ENCODE measurements at regions not wholly inside any gene's neighbourhood (a gene's known extent, or its start where the extent isn't known, plus 50 kb on each side); places are given as distances from the start of the nearest gene placed in this dataset.

DNA sequence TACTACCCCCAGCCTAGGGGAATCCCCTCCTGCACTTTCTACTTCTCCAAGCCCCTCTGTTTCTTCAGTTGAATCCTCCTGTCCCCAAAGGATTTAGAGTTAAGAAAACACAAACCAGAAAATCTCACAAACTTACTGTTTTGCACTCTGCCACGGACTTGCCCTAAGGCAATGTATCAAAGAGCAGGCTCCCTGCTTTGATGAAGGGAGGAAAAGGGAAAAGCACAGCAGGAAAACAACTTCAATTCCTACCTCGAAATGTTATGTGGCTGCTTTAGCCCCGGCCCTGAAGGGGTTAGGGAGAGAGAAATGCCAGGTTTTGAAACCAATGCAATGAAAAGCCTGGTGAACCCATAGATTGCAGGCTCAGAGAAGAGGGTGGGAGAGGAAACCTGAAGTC is 254.7 kb downstream of the MAN2A1 start:
- Histone ChIP-seq H4K20me1 (ENCODE audit: insufficient read depth) (no peaks in the 10 kb centered on the region), H3K27ac (peak overlapping the region; percentile 13; the same call in 1 of the 2 replicates), H3K4me2 (peak overlapping the region; percentile 59), H3K36me3 (ENCODE audit: insufficient read depth) (no peaks in the 10 kb centered on the region), H3K4me3 (IDR thresholded peaks at IDR 0.05; ENCODE audit: insufficient read depth, low read depth, low read length) (no peak overlapping the region), H2AFZ (ENCODE audit: low read depth) (no peak overlapping the region), H3K4me1 (ENCODE audit: low read depth, poor library complexity, severe bottlenecking) (peaks cover 82% of the 10 kb centered on the region), H3K9ac (no peak overlapping the region), H3K79me2 (ENCODE audit: insufficient read depth, low read depth) (no peaks in the 10 kb centered on the region), H3K27me3 (ENCODE audit: insufficient read depth, low read depth) (no peaks in the 10 kb centered on the region)
- TF ChIP-seq, protein P1, sequence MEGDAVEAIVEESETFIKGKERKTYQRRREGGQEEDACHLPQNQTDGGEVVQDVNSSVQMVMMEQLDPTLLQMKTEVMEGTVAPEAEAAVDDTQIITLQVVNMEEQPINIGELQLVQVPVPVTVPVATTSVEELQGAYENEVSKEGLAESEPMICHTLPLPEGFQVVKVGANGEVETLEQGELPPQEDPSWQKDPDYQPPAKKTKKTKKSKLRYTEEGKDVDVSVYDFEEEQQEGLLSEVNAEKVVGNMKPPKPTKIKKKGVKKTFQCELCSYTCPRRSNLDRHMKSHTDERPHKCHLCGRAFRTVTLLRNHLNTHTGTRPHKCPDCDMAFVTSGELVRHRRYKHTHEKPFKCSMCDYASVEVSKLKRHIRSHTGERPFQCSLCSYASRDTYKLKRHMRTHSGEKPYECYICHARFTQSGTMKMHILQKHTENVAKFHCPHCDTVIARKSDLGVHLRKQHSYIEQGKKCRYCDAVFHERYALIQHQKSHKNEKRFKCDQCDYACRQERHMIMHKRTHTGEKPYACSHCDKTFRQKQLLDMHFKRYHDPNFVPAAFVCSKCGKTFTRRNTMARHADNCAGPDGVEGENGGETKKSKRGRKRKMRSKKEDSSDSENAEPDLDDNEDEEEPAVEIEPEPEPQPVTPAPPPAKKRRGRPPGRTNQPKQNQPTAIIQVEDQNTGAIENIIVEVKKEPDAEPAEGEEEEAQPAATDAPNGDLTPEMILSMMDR (conservative IDR thresholded peaks at IDR 0.05; ENCODE audit: low read depth, low read length), result no peak

DNA sequence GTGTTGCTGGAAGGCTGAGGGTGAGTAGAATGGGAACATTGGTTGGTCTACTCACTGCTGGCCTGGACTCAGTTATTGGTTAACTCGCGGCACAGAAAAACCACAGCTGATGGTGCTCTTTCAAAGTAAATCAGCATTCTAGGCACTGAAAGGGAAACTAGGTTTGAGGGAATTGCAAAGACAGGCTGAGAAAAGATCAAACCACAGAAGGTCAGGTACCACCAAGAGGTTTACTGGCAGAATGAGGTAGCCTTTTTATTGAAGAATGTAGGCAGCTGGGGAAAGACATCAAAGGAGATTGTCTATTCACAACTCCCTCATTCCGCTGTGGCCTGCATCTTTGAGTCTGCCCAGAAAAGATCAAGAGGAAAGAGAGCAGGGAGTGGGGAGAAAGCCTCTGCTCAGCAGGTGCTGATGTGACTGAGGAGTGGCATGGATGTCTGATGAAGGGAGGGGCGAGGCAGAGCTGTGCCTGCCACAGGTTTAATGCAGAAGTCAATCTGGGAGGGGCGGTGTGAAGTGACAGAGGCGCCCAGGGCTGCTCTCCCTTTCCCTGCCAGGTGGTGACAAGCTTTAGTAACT is 255.5 kb downstream of the MAN2A1 start:
- Histone ChIP-seq H3K27ac (peak overlapping the region; percentile 13; the same call in 1 of the 2 replicates), H4K20me1 (ENCODE audit: insufficient read depth) (no peaks in the 10 kb centered on the region), H3K4me3 (IDR thresholded peaks at IDR 0.05; ENCODE audit: insufficient read depth, low read depth, low read length) (no peak overlapping the region), H3K4me2 (peak overlapping the region; percentile 59), H3K4me1 (ENCODE audit: low read depth, poor library complexity, severe bottlenecking) (peaks cover 87% of the 10 kb centered on the region), H3K79me2 (ENCODE audit: insufficient read depth, low read depth) (no peaks in the 10 kb centered on the region), H3K9ac (no peak overlapping the region), H2AFZ (ENCODE audit: low read depth) (no peak overlapping the region), H3K27me3 (ENCODE audit: insufficient read depth, low read depth) (no peaks in the 10 kb centered on the region), H3K36me3 (ENCODE audit: insufficient read depth) (no peaks in the 10 kb centered on the region)
- TF ChIP-seq, protein P1 (conservative IDR thresholded peaks at IDR 0.05; ENCODE audit: low read depth, low read length), result no peak

GRCh38 chr5:109945723-109946480 is 256.2 kb downstream of the MAN2A1 start:
- peaks cover 95% of the 10 kb centered on the region for H3K4me1 ChIP-seq (ENCODE audit: low read depth, poor library complexity, severe bottlenecking)
- peak overlapping the region; percentile 59 for H3K4me2 ChIP-seq
- no peaks in the 10 kb centered on the region for H3K27me3 ChIP-seq (ENCODE audit: insufficient read depth, low read depth)
- H4K20me1 ChIP-seq (ENCODE audit: insufficient read depth), result no peaks in the 10 kb centered on the region
- TF ChIP-seq, protein P1 (conservative IDR thresholded peaks at IDR 0.05; ENCODE audit: low read depth, low read length), result no peak
- H3K79me2 ChIP-seq (ENCODE audit: insufficient read depth, low read depth), result no peaks in the 10 kb centered on the region
- H3K36me3 ChIP-seq (ENCODE audit: insufficient read depth), result no peaks in the 10 kb centered on the region
- H3K27ac ChIP-seq, result peak overlapping the region; percentile 13; the same call in 1 of the 2 replicates
- H3K4me3 ChIP-seq (IDR thresholded peaks at IDR 0.05; ENCODE audit: insufficient read depth, low read depth, low read length), result no peak overlapping the region
- no peak overlapping the region for H3K9ac ChIP-seq
- no peak overlapping the region for H2AFZ ChIP-seq (ENCODE audit: low read depth)

DNA sequence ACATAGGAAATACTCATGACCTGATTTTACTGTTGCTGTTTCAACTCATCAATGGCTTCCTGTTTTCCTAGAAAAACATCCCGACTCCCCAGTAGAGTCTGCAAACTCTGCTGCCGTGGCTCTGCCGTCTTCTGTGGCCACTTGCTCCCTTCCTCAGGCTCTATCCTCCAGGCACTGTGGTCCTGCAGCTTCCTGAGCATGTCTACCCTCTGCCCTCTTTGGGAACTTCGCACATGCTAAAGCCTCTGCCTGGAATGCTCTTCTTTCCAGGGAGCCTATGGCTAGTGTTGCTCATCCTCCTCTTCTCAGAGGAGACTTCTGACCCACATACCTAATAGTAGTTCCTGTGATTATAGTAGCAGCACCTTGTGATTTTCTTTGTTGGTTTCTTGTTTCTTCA is 256.9 kb downstream of the MAN2A1 start:
- peak overlapping the region; percentile 13; the same call in 1 of the 2 replicates for H3K27ac ChIP-seq
- no peaks in the 10 kb centered on the region for H3K79me2 ChIP-seq (ENCODE audit: insufficient read depth, low read depth)
- no peaks in the 10 kb centered on the region for H3K27me3 ChIP-seq (ENCODE audit: insufficient read depth, low read depth)
- H3K9ac ChIP-seq, result no peak overlapping the region
- peak overlapping the region; percentile 59; the same call in 1 of the 2 replicates for H3K4me2 ChIP-seq
- no peaks in the 10 kb centered on the region for H3K36me3 ChIP-seq (ENCODE audit: insufficient read depth)
- no peaks in the 10 kb centered on the region for H4K20me1 ChIP-seq (ENCODE audit: insufficient read depth)
- H3K4me3 ChIP-seq (IDR thresholded peaks at IDR 0.05; ENCODE audit: insufficient read depth, low read depth, low read length), result no peak overlapping the region
- H2AFZ ChIP-seq (ENCODE audit: low read depth), result no peak overlapping the region
- TF ChIP-seq, protein P1 (conservative IDR thresholded peaks at IDR 0.05; ENCODE audit: low read depth, low read length), result no peak
- peaks cover 95% of the 10 kb centered on the region for H3K4me1 ChIP-seq (ENCODE audit: low read depth, poor library complexity, severe bottlenecking)

Measured in KMS-11 (cell line).